ENCODE measurements at regions not wholly inside any gene's neighbourhood (a gene's known extent, or its start where the extent isn't known, plus 50 kb on each side); places are given as distances from the start of the nearest gene placed in this dataset.

GRCh38 chr3:56926243-56926946, 124.6 kb upstream of the ARHGEF3 start:
- TF ChIP-seq POLR2A (IDR thresholded peaks at IDR 0.05; ENCODE audit: low read depth, low read length) (no peak), POLR2AphosphoS5 (IDR thresholded peaks at IDR 0.05; ENCODE audit: low read depth, low read length) (no peak)
